ENCODE measurements at regions not wholly inside any gene's neighbourhood (a gene's known extent, or its start where the extent isn't known, plus 50 kb on each side); places are given as distances from the start of the nearest gene placed in this dataset.

GRCh38 chr13:31864307-31864706 lies 125.0 kb downstream of the RXFP2 start:
- intact Hi-C loops (cut with DNase I; ENCODE audit: low total_unique reads): no loop called here

GRCh38 chr13:31866099-31866498 lies 126.8 kb downstream of the RXFP2 start:
- TF ChIP-seq CTCF (IDR thresholded peaks at IDR 0.05) (no peak), POLR2AphosphoS5 (IDR thresholded peaks at IDR 0.05) (no peak), POLR2A (IDR thresholded peaks at IDR 0.05) (no peak), EP300 (IDR thresholded peaks at IDR 0.05) (no peak)
- Histone ChIP-seq H3K4me1 (peaks cover 0 to 6% (median 0%) of the 10 kb centered on the region in 4 donors), H3K27ac (no peak overlapping the region), H3K9me3 (no peaks in the 10 kb centered on the region), H3K4me3 (no peak overlapping the region), H3K27me3 (no peaks in the 10 kb centered on the region), H3K36me3 (no peaks in the 10 kb centered on the region)
- DNase-seq: no peak
- intact Hi-C loops (cut with DNase I; ENCODE audit: low total_unique reads): no loop called here

More at GRCh38 chr13:31864307-31864706, 125.0 kb downstream of the RXFP2 start:
- TF ChIP-seq POLR2AphosphoS5 (IDR thresholded peaks at IDR 0.05): no peak
- no peak for TF ChIP-seq POLR2A (IDR thresholded peaks at IDR 0.05)
- TF ChIP-seq EP300 (IDR thresholded peaks at IDR 0.05): no peak
- TF ChIP-seq CTCF (IDR thresholded peaks at IDR 0.05): no peak
- no peak for DNase-seq
- Histone ChIP-seq H3K9me3 (no peaks in the 10 kb centered on the region), H3K27ac (no peak overlapping the region), H3K4me3 (no peak overlapping the region), H3K27me3 (no peaks in the 10 kb centered on the region), H3K4me1 (peaks cover 0 to 14% (median 3%) of the 10 kb centered on the region in 4 donors), H3K36me3 (no peaks in the 10 kb centered on the region)
- 85 to 95% (median 91%) methylated on average over 2 of the region's 2 CpGs for WGBS, 5 donors

- H3K9me3 ChIP-seq: no peaks in the 10 kb centered on the region
- intact Hi-C loops (cut with DNase I; ENCODE audit: low total_unique reads): no loop called here
- peaks cover 0 to 6% (median 0%) of the 10 kb centered on the region in 4 donors for H3K4me1 ChIP-seq
- H3K27me3 ChIP-seq: no peaks in the 10 kb centered on the region
- TF ChIP-seq EP300 (IDR thresholded peaks at IDR 0.05): no peak
- DNase-seq: no peak
- no peak overlapping the region for H3K27ac ChIP-seq
- H3K4me3 ChIP-seq: no peak overlapping the region
- H3K36me3 ChIP-seq: no peaks in the 10 kb centered on the region
Measured at GRCh38 chr13:31867709-31868108, 128.4 kb downstream of the RXFP2 start.

- H3K27ac ChIP-seq: no peak overlapping the region
- no peak for DNase-seq
- intact Hi-C loops (cut with DNase I; ENCODE audit: low total_unique reads): no loop called here
- H3K4me1 ChIP-seq: peaks cover 0 to 6% (median 0%) of the 10 kb centered on the region in 4 donors
- no peak overlapping the region for H3K4me3 ChIP-seq
- no peaks in the 10 kb centered on the region for H3K36me3 ChIP-seq
- TF ChIP-seq CTCF (IDR thresholded peaks at IDR 0.05) (no peak), EP300 (IDR thresholded peaks at IDR 0.05) (no peak), POLR2AphosphoS5 (IDR thresholded peaks at IDR 0.05) (no peak), POLR2A (IDR thresholded peaks at IDR 0.05) (no peak)
- no peaks in the 10 kb centered on the region for H3K27me3 ChIP-seq
- no peaks in the 10 kb centered on the region for H3K9me3 ChIP-seq
- WGBS, 5 donors: 94 to 97% (median 95%) methylated on average over 2 of the region's 2 CpGs
Measured at GRCh38 chr13:31869582-31869981, 130.3 kb downstream of the RXFP2 start.

GRCh38 chr13:31870511-31870910 lies 131.2 kb downstream of the RXFP2 start:
- WGBS, 5 donors: 54 to 68% (median 64%) methylated on average over 2 of the region's 2 CpGs
- Histone ChIP-seq H3K9me3 (no peaks in the 10 kb centered on the region), H3K27me3 (no peaks in the 10 kb centered on the region), H3K36me3 (no peaks in the 10 kb centered on the region), H3K27ac (no peak overlapping the region), H3K4me3 (no peak overlapping the region), H3K4me1 (peaks cover 0 to 6% (median 0%) of the 10 kb centered on the region in 4 donors)
- TF ChIP-seq POLR2AphosphoS5 (IDR thresholded peaks at IDR 0.05) (no peak), EP300 (IDR thresholded peaks at IDR 0.05) (no peak), POLR2A (IDR thresholded peaks at IDR 0.05) (no peak), CTCF (IDR thresholded peaks at IDR 0.05) (no peak)
- no peak for DNase-seq
- intact Hi-C loops (cut with DNase I; ENCODE audit: low total_unique reads): no loop called here

Measured in stomach (tissue), 8 donors.